GM12892 (cell line): ENCODE measurements at regions not wholly inside any gene's neighbourhood (a gene's known extent, or its start where the extent isn't known, plus 50 kb on each side); places are given as distances from the start of the nearest gene placed in this dataset.

Experiments used
- DNase-seq: peaks from one replicate; pipeline ENCODE4 v3.0.0; 2011; ENCODE audit not compliant: insufficient read length
- FAIRE-seq: peaks from 2 replicates; lab custom pipeline; 2011; peaks lifted over from hg19 to GRCh38; lab: Jason Lieb, UNC
- POLR2A ChIP-seq: IDR thresholded peaks from 2 replicates; pipeline ENCODE4 v1.6.1; 2011; ENCODE audit warnings: low read depth, low read length, control low read depth
- POLR2AphosphoS5 ChIP-seq: IDR thresholded peaks from 2 replicates; pipeline ENCODE4 v1.6.1; 2011; ENCODE audit warnings: low read depth, low read length, control low read depth
- TAF1 ChIP-seq: IDR thresholded peaks from 2 replicates; pipeline ENCODE4 v1.6.1; 2011; ENCODE audit warnings: low read depth, mild to moderate bottlenecking, control low read depth, low read length, borderline replicate concordance

DNA sequence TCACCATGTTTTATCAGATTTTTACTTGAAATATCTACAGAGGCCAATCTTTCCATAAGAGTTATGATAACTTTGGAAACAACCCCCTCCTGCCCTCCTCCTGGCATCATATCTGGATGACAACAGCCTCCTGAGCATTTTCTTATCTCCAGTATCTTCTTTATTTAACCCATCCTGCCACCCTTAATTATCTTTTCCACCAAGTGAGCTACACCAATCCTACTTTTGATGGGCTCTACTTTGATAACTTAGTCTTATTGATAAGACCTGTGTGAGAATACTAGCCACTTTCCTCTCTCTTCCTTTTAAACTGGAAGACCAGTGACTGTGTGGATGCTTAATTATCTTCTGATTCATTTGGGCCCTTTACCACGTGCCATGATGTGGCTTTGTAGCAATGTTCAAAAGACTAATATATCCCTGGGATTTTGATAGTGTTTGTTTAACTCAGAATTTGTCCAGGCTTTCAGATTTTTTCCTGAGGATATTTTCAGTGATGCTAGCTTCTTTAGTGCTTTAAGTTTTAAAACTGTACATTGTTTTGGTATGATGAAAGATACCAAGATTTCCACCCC, 330.1 kb upstream of the GIMD1 start:
- no peak for TF ChIP-seq POLR2AphosphoS5
- no peak for TF ChIP-seq TAF1
- TF ChIP-seq POLR2A, result no peak
- no peak for DNase-seq
- FAIRE-seq, result no peak

- FAIRE-seq (no peak), DNase-seq (no peak)
- TF ChIP-seq POLR2AphosphoS5, result no peak
- no peak for TF ChIP-seq TAF1
- no peak for TF ChIP-seq POLR2A
Observed at GRCh38 chr4:106695501-106696262, 327.1 kb upstream of the GIMD1 start.

DNA sequence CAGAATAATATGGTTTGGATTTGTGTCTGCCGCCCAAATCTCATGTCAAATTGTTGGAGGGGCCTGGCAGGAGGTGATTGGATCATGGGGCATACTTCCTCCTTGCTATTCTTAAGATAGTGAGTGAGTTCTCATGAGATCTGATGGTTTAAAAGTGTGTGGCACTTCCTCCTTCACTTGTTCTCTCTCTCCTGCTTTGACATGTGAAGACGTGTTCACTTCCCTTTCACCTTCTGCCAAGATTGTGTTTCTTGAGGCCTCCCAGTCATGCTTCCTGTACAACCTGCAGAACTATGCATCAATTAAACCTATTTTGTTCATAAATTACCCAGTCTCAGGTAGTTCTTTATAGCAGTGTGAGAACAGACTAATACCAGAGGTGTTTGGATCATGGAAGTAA, 325.7 kb upstream of the GIMD1 start:
- DNase-seq (no peak), FAIRE-seq (no peak)
- TF ChIP-seq POLR2A (no peak), POLR2AphosphoS5 (no peak), TAF1 (no peak)

DNA sequence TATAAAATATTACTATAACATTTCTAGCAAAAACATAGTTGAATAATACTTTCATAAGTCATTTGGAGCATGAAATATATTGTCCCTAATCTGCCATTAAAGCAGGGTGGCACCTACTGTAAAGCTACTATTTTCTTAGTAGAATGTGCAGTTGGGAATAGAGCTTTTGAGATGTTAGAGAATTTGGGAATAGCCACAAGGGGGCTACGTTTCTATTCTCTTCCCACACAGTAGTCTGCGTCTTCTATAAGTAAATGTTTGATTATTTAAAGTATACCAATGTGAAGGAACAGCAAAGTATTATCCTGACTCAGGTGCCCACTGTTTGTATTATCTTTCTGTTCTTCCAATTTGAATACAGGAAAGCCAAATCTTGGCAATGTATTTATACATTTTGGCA, 323.2 kb upstream of the GIMD1 start:
- no peak for FAIRE-seq
- TF ChIP-seq POLR2AphosphoS5, result no peak
- no peak for TF ChIP-seq POLR2A
- TF ChIP-seq TAF1, result no peak
- no peak for DNase-seq

- TF ChIP-seq POLR2A (no peak), POLR2AphosphoS5 (no peak), TAF1 (no peak)
- FAIRE-seq, result no peak
- no peak for DNase-seq
Observed at GRCh38 chr4:106690487-106690886, 321.9 kb upstream of the GIMD1 start.

GRCh38 chr4:106687026-106687425, 318.4 kb upstream of the GIMD1 start:
- TF ChIP-seq POLR2A (no peak), TAF1 (no peak), POLR2AphosphoS5 (no peak)

GRCh38 chr4:106681381-106681921, 312.9 kb upstream of the GIMD1 start:
- TF ChIP-seq TAF1 (no peak), POLR2AphosphoS5 (no peak)
- DNase-seq (no peak), FAIRE-seq (no peak)

More at GRCh38 chr4:106687026-106687425, 318.4 kb upstream of the GIMD1 start:
- DNase-seq, result no peak
- no peak for FAIRE-seq

- FAIRE-seq (no peak), DNase-seq (no peak)
- TF ChIP-seq POLR2A, result no peak
- no peak for TF ChIP-seq POLR2AphosphoS5
- no peak for TF ChIP-seq TAF1
Observed at GRCh38 chr4:106679063-106679462, 310.5 kb upstream of the GIMD1 start.

DNA sequence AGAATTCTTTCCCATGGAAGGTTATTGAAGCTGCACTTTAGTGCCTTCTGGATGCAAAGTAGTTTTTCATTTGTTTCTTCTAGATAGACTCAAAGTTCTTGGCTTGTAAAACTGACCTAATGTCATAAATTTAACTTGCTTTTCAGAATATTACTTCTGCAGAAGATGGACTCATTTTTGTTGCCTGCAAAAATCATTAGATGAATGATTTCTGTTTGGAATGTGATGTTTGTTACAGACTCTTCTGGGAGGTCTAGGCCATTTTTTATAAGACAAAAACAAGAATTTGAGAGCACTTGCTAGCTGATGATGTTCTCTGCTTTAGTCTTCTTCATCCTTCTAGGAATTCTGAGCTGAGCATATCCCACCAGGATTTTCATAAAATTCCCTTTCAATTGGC, 308.6 kb upstream of the GIMD1 start:
- no peak for TF ChIP-seq POLR2A
- no peak for TF ChIP-seq POLR2AphosphoS5
- no peak for TF ChIP-seq TAF1
- no peak for FAIRE-seq
- DNase-seq, result no peak

DNA sequence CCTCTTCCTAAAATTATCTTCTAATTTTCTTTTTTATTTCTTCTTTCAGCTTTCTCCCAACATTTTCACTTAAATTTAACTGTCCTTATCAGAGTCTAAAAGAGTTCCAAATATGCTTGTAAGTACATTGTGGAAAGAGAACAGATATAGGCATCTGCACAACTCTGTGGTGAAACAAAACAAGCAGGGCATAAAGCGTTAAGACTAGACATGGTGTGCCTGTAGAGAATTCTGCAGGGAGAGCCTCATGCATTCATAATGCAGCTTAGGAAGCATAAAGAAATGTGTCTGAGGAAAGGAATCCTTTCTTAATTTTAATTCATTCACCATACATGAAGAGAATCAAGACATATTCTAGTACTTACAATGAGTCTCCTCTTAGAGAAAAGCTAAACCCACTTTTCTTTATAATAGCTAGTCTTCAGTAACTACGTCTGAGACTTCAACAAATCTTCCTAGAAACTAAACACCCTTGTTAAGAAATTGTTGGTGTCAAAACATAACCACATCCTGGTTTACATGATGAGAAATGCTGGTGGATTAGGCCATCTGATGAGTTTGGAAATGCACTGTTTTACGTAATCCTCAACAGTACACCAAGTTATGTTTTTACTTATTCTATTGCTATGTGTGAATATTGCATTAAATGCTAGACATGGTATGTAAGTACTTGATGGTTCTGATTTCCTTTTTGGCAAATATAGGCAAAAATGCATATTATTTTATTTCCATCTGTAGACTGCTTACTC, 307.8 kb upstream of the GIMD1 start:
- TF ChIP-seq POLR2AphosphoS5 (no peak), TAF1 (no peak), POLR2A (no peak)
- DNase-seq, result no peak
- no peak for FAIRE-seq

GRCh38 chr4:106671716-106672115, 303.1 kb upstream of the GIMD1 start:
- TF ChIP-seq POLR2A (no peak), POLR2AphosphoS5 (no peak), TAF1 (no peak)
- DNase-seq, result no peak
- no peak for FAIRE-seq
